SH-SY5Y (cell line): ENCODE measurements at regions not wholly inside any gene's neighbourhood (a gene's known extent, or its start where the extent isn't known, plus 50 kb on each side); places are given as distances from the start of the nearest gene placed in this dataset.

ENCODE experiments used
- GATA2 ChIP-seq: IDR thresholded peaks from 2 replicates; pipeline ENCODE4 v1.6.1; 2011; ENCODE audit warnings: mild to moderate bottlenecking, low read depth, low read length
- GATA3 ChIP-seq: IDR thresholded peaks from 2 replicates; pipeline ENCODE4 v1.6.1; 2011; ENCODE audit warnings: low read depth, mild to moderate bottlenecking, low read length, moderate library complexity

DNA sequence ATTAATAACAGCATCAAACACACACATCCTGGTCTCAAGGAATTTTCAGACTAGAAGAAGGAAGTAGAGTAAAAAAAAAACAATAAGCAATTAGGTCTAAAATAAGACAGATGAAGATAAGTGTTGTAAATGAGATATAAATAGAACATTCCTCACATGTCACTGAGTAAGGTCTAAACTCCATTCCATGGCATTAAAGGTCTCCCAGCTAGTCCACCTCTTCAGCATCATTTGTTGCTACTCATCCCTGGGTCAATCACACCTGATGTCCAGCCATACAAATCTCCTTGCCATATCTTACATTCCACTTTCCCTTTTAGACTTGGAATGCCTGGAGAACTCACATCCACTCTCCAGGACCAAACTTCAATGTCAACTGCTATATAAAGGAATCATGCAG lies 214.1 kb upstream of the KLF4 start:
- TF ChIP-seq GATA3: no peak
- no peak for TF ChIP-seq GATA2
